OCI-LY7 (cell line): ENCODE measurements at regions not wholly inside any gene's neighbourhood (a gene's known extent, or its start where the extent isn't known, plus 50 kb on each side); places are given as distances from the start of the nearest gene placed in this dataset. TPM values are rescaled to one million over a fixed set of nuclear protein-coding genes. Genes with fewer than 3 reads are reported as not detected.

ENCODE experiments used
- BruUV-seq: library from RNA; stranded (reverse); fragments of 400-500 nt; replicated peaks from 2 replicates; lab custom pipeline; 2021; lab: Mats Ljungman, UMichigan
- CTCF ChIA-PET: fragments of 300-600 bp; sonication (Branson Sonifier 250); formaldehyde crosslinking; loops from one replicate; lab custom pipeline; 2022; ENCODE audit warnings: antibody characterized with exemption; ENCODE audit not compliant: unreplicated experiment; lab: Charles Lee
- POLR2A ChIA-PET: fragments of 300-600 bp; sonication (Branson Sonifier 250); formaldehyde crosslinking; loops from one replicate; lab custom pipeline; 2022; ENCODE audit warnings: antibody characterized with exemption; lab: Charles Lee
- DNase-seq: peaks from one replicate; pipeline ENCODE4 v3.0.0-alpha.2; 2015; ENCODE audit warnings: low spot score
- H2AFZ ChIP-seq: fragments of 200-600 bp; sonication (generic), shearing (Covaris generic); 2 replicates; pipeline ENCODE4 v1.6.1; 2014; ENCODE audit warnings: mild to moderate bottlenecking, antibody characterized with exemption, low read length, moderate library complexity
- H3K27ac ChIP-seq: fragments of 200-600 bp; sonication (generic); 2 replicates; pipeline ENCODE4 v1.5.1; 2014; ENCODE audit warnings: mixed run types, low read depth, mild to moderate bottlenecking, moderate library complexity, low read length, inconsistent platforms; ENCODE audit not compliant: poor library complexity, severe bottlenecking
- H3K36me3 ChIP-seq: fragments of 200-600 bp; sonication (generic); 2 replicates; pipeline ENCODE4 v1.6.1; 2014; ENCODE audit warnings: mild to moderate bottlenecking, antibody characterized with exemption, low read length, moderate library complexity, mixed read lengths; ENCODE audit not compliant: insufficient read depth
- H3K4me1 ChIP-seq: fragments of 200-600 bp; sonication (generic); 2 replicates; pipeline ENCODE4 v1.5.1; 2014; ENCODE audit warnings: mild to moderate bottlenecking, low read length; ENCODE audit not compliant: insufficient read depth, poor library complexity, severe bottlenecking
- H3K4me2 ChIP-seq: fragments of 200-600 bp; sonication (generic); 2 replicates; pipeline ENCODE4 v1.6.1; 2014; ENCODE audit warnings: mild to moderate bottlenecking, low read length
- H3K4me3 ChIP-seq: fragments of 200-600 bp; sonication (generic); 2 replicates; pipeline ENCODE4 v1.5.1; 2014; ENCODE audit warnings: mild to moderate bottlenecking, low read depth, low read length; ENCODE audit not compliant: poor library complexity, severe bottlenecking
- H3K79me2 ChIP-seq: fragments of 200-600 bp; sonication (generic); 2 replicates; pipeline ENCODE4 v1.6.1; 2016; ENCODE audit warnings: low read depth, mild to moderate bottlenecking, low read length, moderate library complexity, mixed read lengths; ENCODE audit not compliant: insufficient read depth
- H3K9me2 ChIP-seq: fragments of 200-600 bp; sonication (generic); 2 replicates; pipeline ENCODE4 v1.6.1; 2016; ENCODE audit warnings: mild to moderate bottlenecking, low read length, mixed read lengths; ENCODE audit not compliant: insufficient read depth
- H3K9me3 ChIP-seq: fragments of 200-600 bp; sonication (generic); 2 replicates; pipeline ENCODE4 v1.6.1; 2014; ENCODE audit warnings: mild to moderate bottlenecking, mixed run types, low read length, mixed read lengths
- H4K20me1 ChIP-seq: fragments of 200-600 bp; sonication (generic); 2 replicates; pipeline ENCODE4 v1.6.1; 2014; ENCODE audit warnings: mild to moderate bottlenecking, antibody characterized with exemption, low read length, moderate library complexity, mixed read lengths; ENCODE audit not compliant: insufficient read depth
- CTCF ChIP-seq: fragments of 200-600 bp; sonication (generic); conservative IDR thresholded peaks from 2 replicates; pipeline ENCODE4 v1.5.1; 2014; ENCODE audit warnings: mild to moderate bottlenecking, antibody characterized with exemption, low read length, moderate library complexity, mixed read lengths
- EZH2phosphoT487 ChIP-seq: fragments of 200-600 bp; sonication (generic); IDR thresholded peaks from 2 replicates; pipeline ENCODE4 v1.6.1; 2018; ENCODE audit warnings: low read depth, borderline replicate concordance, mild to moderate bottlenecking, mixed run types, antibody characterized with exemption, low read length, moderate library complexity, mixed read lengths
- intact Hi-C: fragments of 100-400 bp; cut with micrococcal nuclease; formaldehyde crosslinking; loops from one replicate; pipeline ENCODE4 v1.10.0; 2022; ENCODE audit not compliant: unreplicated experiment
- small RNA-seq: library from RNA; depleted of rRNA; stranded (forward); fragments of <200 nt; gene quantifications from one replicate; pipeline ENCODE3, GENCODE V24; 2014

- H3K27ac ChIP-seq = no peak overlapping the region
- intact Hi-C loops = no loop called here
- no peaks in the 10 kb centered on the region for H3K36me3 ChIP-seq
- ChIA-PET POLR2A (no interaction called here), CTCF (no interaction called here)
- no peak overlapping the region for H3K4me2 ChIP-seq
- TF ChIP-seq EZH2phosphoT487 (no peak), CTCF (no peak)
- H3K4me1 ChIP-seq = no peaks in the 10 kb centered on the region
- H4K20me1 ChIP-seq = no peaks in the 10 kb centered on the region
- H3K4me3 ChIP-seq = no peak overlapping the region
- no peak overlapping the region for H2AFZ ChIP-seq
- no peak for DNase-seq
- no peaks in the 10 kb centered on the region for H3K79me2 ChIP-seq
- H3K9me3 ChIP-seq = no peaks in the 10 kb centered on the region
- H3K9me2 ChIP-seq = no peaks in the 10 kb centered on the region
- no TSS peak for BruUV-seq
These were observed 54.9 kb upstream of the EYS start for GRCh38 chr6:65761890-65762289.

GRCh38 chr6:65760285-65760684 lies 53.3 kb upstream of the EYS start:
- intact Hi-C loops = no loop called here
- no peak overlapping the region for H2AFZ ChIP-seq
- H3K4me1 ChIP-seq = no peaks in the 10 kb centered on the region
- H3K36me3 ChIP-seq = no peaks in the 10 kb centered on the region
- no peaks in the 10 kb centered on the region for H3K9me2 ChIP-seq
- H3K79me2 ChIP-seq = no peaks in the 10 kb centered on the region
- H3K4me3 ChIP-seq = no peak overlapping the region
- BruUV-seq = no TSS peak
- POLR2A ChIA-PET = no interaction called here
- H3K9me3 ChIP-seq = no peaks in the 10 kb centered on the region
- no peak overlapping the region for H3K27ac ChIP-seq
- H3K4me2 ChIP-seq = no peak overlapping the region
- no peaks in the 10 kb centered on the region for H4K20me1 ChIP-seq
- no peak for TF ChIP-seq CTCF
- TF ChIP-seq EZH2phosphoT487 = no peak
- CTCF ChIA-PET = no interaction called here
- DNase-seq = no peak

Small RNA genes in the stretch of these regions (small RNA-seq; reads per million reads assigned to genes)
- not detected for gene RF00019
- not detected for gene RF00571
- gene RNA5SP208 = 7.1 reads per million, percentile 94 among the genes with 10 or more reads in this experiment
- gene RNU6-280P = not detected
- 0.42 reads per million for gene RNU7-66P
